ENCODE measurements at regions not wholly inside any gene's neighbourhood (a gene's known extent, or its start where the extent isn't known, plus 50 kb on each side); places are given as distances from the start of the nearest gene placed in this dataset.

DNA sequence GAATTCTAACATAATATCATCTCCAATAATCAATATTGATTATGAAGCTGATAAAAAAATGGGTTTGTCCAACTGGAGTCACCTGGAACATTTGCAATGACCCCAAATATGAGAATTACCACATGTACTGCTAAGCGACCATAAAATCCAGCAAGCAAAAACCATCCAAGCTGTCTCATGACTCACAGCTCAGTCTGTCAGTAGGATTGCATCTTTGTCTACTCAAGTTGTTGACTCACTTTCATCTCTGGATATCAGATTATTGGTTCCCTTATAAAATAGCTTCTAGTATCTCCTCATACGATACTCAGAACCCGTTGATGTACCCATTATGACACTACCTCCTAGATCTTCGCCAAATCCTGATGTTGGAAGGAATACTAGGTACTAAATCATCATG, 209.8 kb upstream of the ATP11B start:
- TF ChIP-seq EZH2 (IDR thresholded peaks at IDR 0.05; ENCODE audit: insufficient read depth, poor library complexity, severe bottlenecking) (no peak), EZH2phosphoT487 (IDR thresholded peaks at IDR 0.05; ENCODE audit: insufficient read depth, low read depth) (no peak)

Data from GM23248 (cell line).